GM12878 (cell line): ENCODE measurements at regions not wholly inside any gene's neighbourhood (a gene's known extent, or its start where the extent isn't known, plus 50 kb on each side); places are given as distances from the start of the nearest gene placed in this dataset.

Experiments
- ATAC-seq: fragments of 200-7000 bp; cut with Tn5 transposase; 3 replicates; pipeline ENCODE4 v1.9.1; 2020; ENCODE audit warnings: mild to moderate bottlenecking, moderate library complexity
- BruUV-seq: library from RNA; stranded (reverse); fragments of 400-500 nt; replicated peaks from 2 replicates; lab custom pipeline; 2021; lab: Mats Ljungman, UMichigan
- CTCF ChIA-PET: fragments of 300-600 bp; sonication (Branson Sonifier 250); formaldehyde crosslinking; extraction: SDS; loops from one replicate; lab custom pipeline; 2021; ENCODE audit warnings: inconsistent platforms; lab: Yijun Ruan, JAX
- POLR2A ChIA-PET: fragments of 350-600 bp; formaldehyde crosslinking; extraction: SDS; loops from one replicate; lab custom pipeline; 2021; ENCODE audit warnings: inconsistent platforms; lab: Charles Lee
- RAD21 ChIA-PET: fragments of 300-600 bp; sonication (Branson Sonifier 250); formaldehyde crosslinking; loops from one replicate; lab custom pipeline; 2023; ENCODE audit warnings: antibody characterized with exemption; ENCODE audit not compliant: unreplicated experiment; lab: Charles Lee
- SMC1A ChIA-PET: fragments of 300-600 bp; sonication (Branson Sonifier 250); formaldehyde crosslinking; loops from one replicate; lab custom pipeline; 2023; ENCODE audit not compliant: unreplicated experiment, uncharacterized antibody; lab: Charles Lee
- DNase-seq: peaks from one replicate; pipeline ENCODE4 v3.0.0-alpha.2; 2011; ENCODE audit warnings: low read depth, low spot score
- FAIRE-seq: peaks from 3 replicates; lab custom pipeline; 2011; peaks lifted over from hg19 to GRCh38; lab: Jason Lieb, UNC
- H2AFZ ChIP-seq: 2 replicates; pipeline ENCODE4 v1.6.0; 2011; ENCODE audit warnings: low read depth, low read length, control low read depth; ENCODE audit not compliant: control insufficient read depth
- H3K27ac ChIP-seq: 2 replicates; pipeline ENCODE4 v1.5.1; 2011; ENCODE audit warnings: control low read depth; ENCODE audit not compliant: control insufficient read depth, insufficient read depth
- H3K27me3 ChIP-seq, 2 experiments: replicated peaks in 1 of 2; 2 replicates each; pipeline versions ENCODE4 v1.6.0 to v1.6.1; 2011; ENCODE audit warnings: low read length in 1 of 2; ENCODE audit not compliant: control insufficient read depth in 2 of 2, insufficient read depth in 2 of 2
- H3K36me3 ChIP-seq, 2 experiments: 2 replicates each; pipeline ENCODE4 v1.5.1; 2011; ENCODE audit warnings: low read length in 1 of 2; ENCODE audit not compliant: control insufficient read depth in 2 of 2, insufficient read depth in 2 of 2
- H3K4me1 ChIP-seq: 2 replicates; pipeline ENCODE4 v1.6.1; 2011; ENCODE audit warnings: mild to moderate bottlenecking, low read length, moderate library complexity, mixed read lengths; ENCODE audit not compliant: control insufficient read depth, insufficient read depth
- H3K4me2 ChIP-seq: 2 replicates; pipeline ENCODE4 v1.6.0; 2011; ENCODE audit warnings: control low read depth; ENCODE audit not compliant: control insufficient read depth, insufficient read depth
- H3K4me3 ChIP-seq: fragments of 200-600 bp; sonication (generic); 2 replicates; pipeline ENCODE4 v1.5.1; 2016
- H3K79me2 ChIP-seq: 2 replicates; pipeline ENCODE4 v1.6.0; 2011; ENCODE audit warnings: low read length; ENCODE audit not compliant: control insufficient read depth, insufficient read depth
- H3K9ac ChIP-seq: 2 replicates; pipeline ENCODE4 v1.8.0; 2011; ENCODE audit warnings: low read length, control low read depth, mixed read lengths; ENCODE audit not compliant: control insufficient read depth, insufficient read depth
- H3K9me3 ChIP-seq: replicated peaks from 3 replicates; pipeline ENCODE4 v1.5.1; 2011; ENCODE audit warnings: mild to moderate bottlenecking, low read length; ENCODE audit not compliant: control insufficient read depth, insufficient read depth
- H4K20me1 ChIP-seq: 2 replicates; pipeline ENCODE4 v1.6.0; 2011; ENCODE audit not compliant: control insufficient read depth, insufficient read depth
- ASH2L ChIP-seq: fragments of 300-600, 200-600 bp; sonication (generic); IDR thresholded peaks from 2 replicates; pipeline ENCODE4 v1.6.1; 2017; ENCODE audit warnings: low read depth, mild to moderate bottlenecking, borderline replicate concordance
- BHLHE40 ChIP-seq, 2 experiments: fragments of 450-650 bp in 1 of 2; IDR thresholded peaks; 2 replicates each; pipeline ENCODE4 v1.6.1; 2011 to 2017; ENCODE audit warnings: low read depth in 2 of 2, borderline replicate concordance in 1 of 2, improper control_type of control experiment in 1 of 2, low read length in 1 of 2, mild to moderate bottlenecking in 1 of 2
- CBX5 ChIP-seq: sonication (generic); IDR thresholded peaks from 2 replicates; pipeline ENCODE4 v1.6.1; 2016; ENCODE audit warnings: low read depth, moderate library complexity, mild to moderate bottlenecking, inconsistent platforms
- CEBPB ChIP-seq, 2 experiments: fragments of 150-350 bp in 1 of 2; IDR thresholded peaks; 2 replicates each; pipeline ENCODE4 v1.6.1; 2012 to 2014; ENCODE audit warnings: low read depth in 2 of 2, low read length in 2 of 2, borderline replicate concordance in 1 of 2, inconsistent platforms in 1 of 2
- EGR1 ChIP-seq, 2 experiments: IDR thresholded peaks; 1 replicate in 1 of 2; 2 replicates in 1 of 2; pipeline ENCODE4 v1.6.1; 2011 to 2012; ENCODE audit warnings: low read depth in 2 of 2, low read length in 2 of 2, borderline replicate concordance in 1 of 2, mild to moderate bottlenecking in 1 of 2, moderate library complexity in 1 of 2
- HCFC1 ChIP-seq: fragments of 150-350 bp; IDR thresholded peaks from 2 replicates; pipeline ENCODE4 v1.6.1; 2014; ENCODE audit warnings: low read length
- JUNB ChIP-seq: IDR thresholded peaks from 2 replicates; pipeline ENCODE4 v1.6.1; 2016; ENCODE audit warnings: antibody characterized with exemption, mild to moderate bottlenecking
- JUND ChIP-seq: IDR thresholded peaks from 2 replicates; pipeline ENCODE4 v1.6.1; 2012; ENCODE audit warnings: low read depth, mild to moderate bottlenecking, low read length, improper control_type of control experiment, moderate library complexity
- KLF5 ChIP-seq: fragments of 450-650 bp; IDR thresholded peaks from 2 replicates; pipeline ENCODE4 v1.6.1; 2014; ENCODE audit warnings: mild to moderate bottlenecking; ENCODE audit not compliant: partially characterized antibody
- MEF2B ChIP-seq: fragments of 450-650 bp; IDR thresholded peaks from 2 replicates; pipeline ENCODE4 v1.6.1; 2018; ENCODE audit warnings: mild to moderate bottlenecking, moderate library complexity; ENCODE audit not compliant: partially characterized antibody, poor library complexity, severe bottlenecking
- MTA3 ChIP-seq: IDR thresholded peaks from 2 replicates; pipeline ENCODE4 v1.6.1; 2012; ENCODE audit warnings: low read length, inconsistent platforms, borderline replicate concordance
- PAX8 ChIP-seq: fragments of 450-650 bp; IDR thresholded peaks from 2 replicates; pipeline ENCODE4 v1.6.1; 2017; ENCODE audit warnings: mild to moderate bottlenecking, moderate library complexity
- POLR2AphosphoS5 ChIP-seq: IDR thresholded peaks from 2 replicates; pipeline ENCODE4 v1.6.1; 2011; ENCODE audit warnings: mild to moderate bottlenecking, low read length, inconsistent platforms
- SREBF2 ChIP-seq: IDR thresholded peaks from 2 replicates; pipeline ENCODE4 v1.6.1; 2012; ENCODE audit warnings: mild to moderate bottlenecking, low read length
- SUZ12 ChIP-seq: fragments of 200-600 bp; sonication (generic); IDR thresholded peaks from one replicate; pipeline ENCODE4 v1.6.1; 2018; ENCODE audit warnings: antibody characterized with exemption, mild to moderate bottlenecking; ENCODE audit not compliant: unreplicated experiment
- WRNIP1 ChIP-seq: IDR thresholded peaks from 2 replicates; pipeline ENCODE4 v1.6.1; 2011; ENCODE audit warnings: low read depth, low read length, improper control_type of control experiment, borderline replicate concordance
- ZBTB11 ChIP-seq: fragments of 450-650 bp; formaldehyde crosslinking; IDR thresholded peaks from 2 replicates; pipeline ENCODE4 v1.5.0; 2022; ENCODE audit warnings: mild to moderate bottlenecking, missing genetic modification characterization
- ZNF24 ChIP-seq: fragments of 450-650 bp; IDR thresholded peaks from 2 replicates; pipeline ENCODE4 v1.6.1; 2017; ENCODE audit warnings: antibody characterized with exemption, mild to moderate bottlenecking
- ZNF274 ChIP-seq: IDR thresholded peaks from one replicate; pipeline ENCODE4 v1.8.0; 2011; ENCODE audit not compliant: insufficient read length, insufficient read depth
- WGBS: methylation state at CpG from one replicate; pipeline ENCODE4 v1.1.6; 2016; ENCODE audit warnings: low lambda C conversion rate; ENCODE audit not compliant: insufficient replicate concordance, insufficient coverage; ENCODE audit errors: missing lambda C conversion rate; 5-methylcytosine and 5-hydroxymethylcytosine counted together
- in situ Hi-C: fragments of 300-500 bp; cut with MboI; formaldehyde crosslinking; loops from 9 replicates; pipeline ENCODE4 v1.14.3; 2018; ENCODE audit warnings: mixed read lengths
- intact Hi-C: fragments of 100-400 bp; cut with micrococcal nuclease; formaldehyde crosslinking; loops from one replicate; pipeline ENCODE4 v1.14.2; 2022; ENCODE audit not compliant: unreplicated experiment

DNA sequence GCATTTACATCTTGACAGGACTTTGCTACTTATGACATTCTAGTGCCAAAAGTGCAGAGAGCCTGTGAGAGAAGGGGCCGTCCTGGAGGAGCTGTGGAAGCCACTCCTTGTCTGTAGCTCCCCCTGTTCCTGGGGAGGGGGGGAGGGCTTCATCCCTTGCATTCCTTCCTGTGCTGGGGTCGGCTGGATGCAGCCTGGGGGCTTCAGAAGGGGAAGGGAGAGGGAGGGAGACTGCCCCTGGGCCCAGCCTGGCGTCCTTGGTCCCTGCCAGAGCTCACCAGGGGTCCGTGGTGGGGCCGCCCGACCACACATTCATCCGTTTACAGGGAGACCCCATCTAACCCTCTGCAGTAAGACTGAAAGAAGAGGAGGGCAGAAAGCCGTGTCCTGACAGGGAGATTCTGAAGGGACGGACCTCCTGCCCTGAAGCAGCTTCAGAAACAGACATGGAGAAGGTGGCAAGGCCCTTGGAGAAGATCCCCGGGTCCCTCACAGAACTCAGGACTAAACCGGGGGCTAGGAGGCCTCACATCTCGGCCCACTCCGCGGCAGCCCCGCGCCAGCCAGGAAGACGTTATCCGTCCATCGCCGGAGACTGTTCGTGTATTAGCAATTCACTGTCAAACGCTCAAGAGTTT lies 258.3 kb upstream of the SALL3 start:
- Histone ChIP-seq H3K27me3 (no peaks in the 10 kb centered on the region), H3K4me2 (no peak overlapping the region), H4K20me1 (no peaks in the 10 kb centered on the region), H3K4me1 (no peaks in the 10 kb centered on the region), H3K36me3 (no peaks in the 10 kb centered on the region), H3K9ac (no peak overlapping the region), H3K27ac (no peak overlapping the region), H3K79me2 (no peaks in the 10 kb centered on the region), H3K9me3 (peaks cover 1% of the 10 kb centered on the region; the same call in 1 of the 3 replicates), H2AFZ (no peak overlapping the region), H3K4me3 (no peak overlapping the region)
- intact Hi-C loops (no loop called here), in situ Hi-C loops (no loop called here)
- 49% methylated on average over 21 of the region's 22 CpGs for WGBS
- DNase-seq, result no peak
- CTCF ChIA-PET, result no interaction called here
- no peak for ATAC-seq
- POLR2A ChIA-PET, result no interaction called here
- RAD21 ChIA-PET, result no interaction called here
- TF ChIP-seq POLR2AphosphoS5 (no peak), EGR1 (IDR thresholded peaks at IDR 0.05; ENCODE audit: borderline replicate concordance in 1 of 2, low read depth in 2 of 2, low read length in 2 of 2) (no peak), MEF2B (no peak), ASH2L (no peak), JUNB (no peak), ZBTB11 (CRISPR knock-in tag) (no peak), CEBPB (IDR thresholded peaks at IDR 0.05; ENCODE audit: borderline replicate concordance in 1 of 2, low read depth in 2 of 2, low read length in 2 of 2) (no peak), ZNF274 (no peak), JUND (no peak), BHLHE40 (IDR thresholded peaks at IDR 0.05; ENCODE audit: borderline replicate concordance in 1 of 2, low read depth in 2 of 2, low read length in 1 of 2) (no peak), KLF5 (no peak), SREBF2 (no peak), HCFC1 (no peak), MTA3 (no peak), PAX8 (no peak), CBX5 (no peak), ZNF24 (no peak), SUZ12 (no peak), WRNIP1 (no peak)
- SMC1A ChIA-PET, result no interaction called here
- no TSS peak for BruUV-seq
- no peak for FAIRE-seq
